ENCODE measurements at regions not wholly inside any gene's neighbourhood (a gene's known extent, or its start where the extent isn't known, plus 50 kb on each side); places are given as distances from the start of the nearest gene placed in this dataset.

DNA sequence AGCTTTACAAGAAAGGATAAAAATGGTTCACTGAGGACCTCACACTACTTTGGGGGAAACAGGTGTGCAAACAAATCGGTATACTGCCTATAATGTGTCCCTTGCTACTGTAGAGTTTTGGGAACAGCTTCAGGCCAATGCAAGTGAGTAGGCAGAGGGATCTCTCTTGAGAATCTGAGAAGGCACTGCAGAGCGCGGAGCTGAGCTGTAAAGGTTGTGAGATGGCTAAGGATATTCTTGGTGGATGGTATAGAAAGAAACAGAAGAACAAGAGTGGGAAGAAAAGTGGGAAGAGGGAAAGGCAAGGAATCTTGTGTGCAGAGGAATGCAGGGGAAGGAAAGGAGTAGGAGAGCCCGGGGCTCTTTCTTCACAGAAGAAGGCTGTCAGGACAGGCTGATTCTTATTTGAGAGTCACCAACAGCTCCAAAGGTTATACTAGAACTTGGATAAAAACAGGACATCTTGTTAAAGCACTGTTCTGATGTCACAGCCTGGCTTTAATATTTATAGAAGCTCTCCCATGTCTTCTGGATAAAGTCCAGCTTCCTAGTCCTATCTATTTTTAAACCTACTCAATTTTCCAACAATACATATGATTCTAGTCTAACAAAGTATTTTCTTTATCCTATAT is 985.6 kb upstream of the HS3ST1 start:
- intact Hi-C loops (cut with micrococcal nuclease): no loop called here
- no peaks in the 10 kb centered on the region for H3K4me1 ChIP-seq (ENCODE audit: control insufficient read depth in 2 of 2, insufficient read depth in 2 of 2, low read length in 2 of 2)
- ChIA-PET CTCF (no interaction called here), POLR2A (no interaction called here)
- DNase-seq (no peak), ATAC-seq (no peak)
- no peaks in the 10 kb centered on the region for H3K36me3 ChIP-seq (ENCODE audit: control insufficient read depth in 2 of 3, insufficient read depth in 3 of 3, low read length in 3 of 3)
- Mint-ChIP-seq H3K27ac (no peak overlapping the region), H3K4me3 (no peak overlapping the region), H3K36me3 (no peaks in the 10 kb centered on the region), H3K4me1 (no peaks in the 10 kb centered on the region), H3K9me3 (peaks cover 0 to 16% (median 5%) of the 10 kb centered on the region in 11 donors), H3K27me3 (no peaks in the 10 kb centered on the region)
- no peaks in the 10 kb centered on the region for H3K27me3 ChIP-seq (ENCODE audit: control insufficient read depth in 2 of 2, insufficient read depth in 2 of 2, low read length in 2 of 2)
- H3K4me3 ChIP-seq (ENCODE audit: low read length): no peak overlapping the region
- no peak overlapping the region for H3K27ac ChIP-seq (ENCODE audit: low read depth, low read length)
- H3K9me3 ChIP-seq (ENCODE audit: control insufficient read depth in 2 of 3, low read length in 3 of 3): no peaks in the 10 kb centered on the region

DNA sequence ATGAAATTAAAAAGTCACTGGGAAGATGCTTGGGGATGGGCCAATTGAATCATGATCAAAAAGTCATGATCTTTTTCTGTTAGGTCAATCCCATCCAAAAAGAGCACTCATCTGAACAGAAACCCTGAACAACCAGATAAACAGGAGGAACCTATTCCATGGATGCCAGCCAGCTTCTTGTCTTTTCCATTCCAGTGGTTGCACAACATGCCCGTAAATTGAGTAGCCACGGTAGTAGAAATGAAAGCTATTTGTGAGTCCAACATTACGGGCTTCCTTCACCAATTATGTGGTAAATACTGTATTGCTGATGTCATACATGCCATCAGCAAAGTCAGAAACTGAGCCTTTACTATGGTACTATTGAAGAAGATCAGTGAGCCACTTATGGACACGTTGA is 982.4 kb upstream of the HS3ST1 start:
- peaks cover 0 to 18% (median 7%) of the 10 kb centered on the region in 11 donors for H3K9me3 Mint-ChIP-seq
- intact Hi-C loops (cut with micrococcal nuclease): no loop called here
- H3K36me3 ChIP-seq (ENCODE audit: control insufficient read depth in 2 of 3, insufficient read depth in 3 of 3, low read length in 3 of 3): no peaks in the 10 kb centered on the region
- CTCF ChIA-PET: no interaction called here
- H3K9me3 ChIP-seq (ENCODE audit: control insufficient read depth in 2 of 3, low read length in 3 of 3): no peaks in the 10 kb centered on the region
- no peak overlapping the region for H3K4me3 ChIP-seq (ENCODE audit: low read length)
- no peak overlapping the region for H3K27ac ChIP-seq (ENCODE audit: low read depth, low read length)
- DNase-seq (no peak), ATAC-seq (no peak)
- no peaks in the 10 kb centered on the region for H3K36me3 Mint-ChIP-seq
- no peaks in the 10 kb centered on the region for H3K27me3 ChIP-seq (ENCODE audit: control insufficient read depth in 2 of 2, insufficient read depth in 2 of 2, low read length in 2 of 2)
- POLR2A ChIA-PET: no interaction called here
- H3K27me3 Mint-ChIP-seq: no peaks in the 10 kb centered on the region
- no peaks in the 10 kb centered on the region for H3K4me1 ChIP-seq (ENCODE audit: control insufficient read depth in 2 of 2, insufficient read depth in 2 of 2, low read length in 2 of 2)
- H3K27ac Mint-ChIP-seq: no peak overlapping the region
- H3K4me3 Mint-ChIP-seq: no peak overlapping the region
- no peaks in the 10 kb centered on the region for H3K4me1 Mint-ChIP-seq

DNA sequence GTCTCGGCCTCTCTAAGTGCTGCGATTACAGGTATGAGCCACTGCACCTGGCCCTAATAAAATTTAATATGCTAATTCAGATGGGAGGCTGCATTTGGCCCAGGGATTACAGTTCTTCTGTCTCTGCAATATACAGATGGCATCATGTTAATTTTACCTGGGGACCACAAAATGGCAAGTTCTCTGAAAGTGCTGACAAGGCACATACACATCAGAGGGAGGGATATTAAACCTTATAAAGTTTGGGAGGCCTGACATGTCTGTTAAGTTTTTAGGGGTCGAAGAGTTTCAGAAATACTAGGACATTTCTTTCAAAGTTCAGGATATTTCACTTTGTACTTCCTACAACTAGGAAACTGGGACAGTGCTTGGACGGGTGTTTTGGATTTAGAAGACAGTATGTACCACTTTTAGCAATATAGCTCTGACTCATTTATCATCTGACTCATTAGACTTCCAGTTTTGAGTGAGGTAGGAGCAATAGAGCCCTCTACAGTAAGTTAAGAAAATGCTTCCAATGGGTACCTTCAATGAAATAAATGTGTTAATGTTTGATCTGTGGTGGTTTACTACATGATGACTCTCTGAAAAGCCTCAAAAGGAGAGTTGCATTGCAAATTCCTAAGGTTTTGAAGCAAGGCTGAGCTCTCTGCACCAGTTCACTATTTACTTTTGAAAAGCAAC is 981.0 kb upstream of the HS3ST1 start:
- no peaks in the 10 kb centered on the region for H3K36me3 Mint-ChIP-seq
- H3K4me3 ChIP-seq (ENCODE audit: low read length): no peak overlapping the region
- H3K9me3 Mint-ChIP-seq: peaks cover 0 to 15% (median 6%) of the 10 kb centered on the region in 11 donors
- no peak overlapping the region for H3K4me3 Mint-ChIP-seq
- no peaks in the 10 kb centered on the region for H3K4me1 ChIP-seq (ENCODE audit: control insufficient read depth in 2 of 2, insufficient read depth in 2 of 2, low read length in 2 of 2)
- no peak overlapping the region for H3K27ac Mint-ChIP-seq
- no peaks in the 10 kb centered on the region for H3K36me3 ChIP-seq (ENCODE audit: control insufficient read depth in 2 of 3, insufficient read depth in 3 of 3, low read length in 3 of 3)
- no peaks in the 10 kb centered on the region for H3K4me1 Mint-ChIP-seq
- H3K9me3 ChIP-seq (ENCODE audit: control insufficient read depth in 2 of 3, low read length in 3 of 3): no peaks in the 10 kb centered on the region
- DNase-seq: no peak
- ChIA-PET CTCF (no interaction called here), POLR2A (no interaction called here)
- no peaks in the 10 kb centered on the region for H3K27me3 Mint-ChIP-seq
- no peaks in the 10 kb centered on the region for H3K27me3 ChIP-seq (ENCODE audit: control insufficient read depth in 2 of 2, insufficient read depth in 2 of 2, low read length in 2 of 2)
- no peak overlapping the region for H3K27ac ChIP-seq (ENCODE audit: low read depth, low read length)
- no peak for ATAC-seq
- intact Hi-C loops (cut with micrococcal nuclease): no loop called here

DNA sequence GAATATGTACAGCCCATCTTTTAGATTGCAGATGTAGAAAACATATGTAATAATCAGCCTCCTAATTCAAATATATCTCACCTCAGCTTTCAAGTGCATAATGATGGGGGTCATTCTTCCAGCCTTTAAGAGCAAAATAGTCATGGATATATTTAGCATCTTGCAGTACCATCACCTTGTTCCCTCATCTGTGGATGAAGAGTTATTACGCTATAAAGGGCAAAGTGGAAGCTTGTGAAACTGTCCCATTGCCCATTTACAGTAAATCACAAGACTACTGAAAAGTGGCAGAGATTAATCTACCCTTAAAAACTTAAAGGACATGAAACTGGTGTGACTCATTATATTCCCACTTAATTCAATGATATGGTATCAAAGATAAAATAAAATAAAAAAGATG is 979.7 kb upstream of the HS3ST1 start:
- ChIA-PET POLR2A (no interaction called here), CTCF (no interaction called here)
- Histone ChIP-seq H3K27ac (ENCODE audit: low read depth, low read length) (no peak overlapping the region), H3K27me3 (ENCODE audit: control insufficient read depth in 2 of 2, insufficient read depth in 2 of 2, low read length in 2 of 2) (no peaks in the 10 kb centered on the region), H3K4me3 (ENCODE audit: low read length) (no peak overlapping the region), H3K36me3 (ENCODE audit: control insufficient read depth in 2 of 3, insufficient read depth in 3 of 3, low read length in 3 of 3) (no peaks in the 10 kb centered on the region), H3K4me1 (ENCODE audit: control insufficient read depth in 2 of 2, insufficient read depth in 2 of 2, low read length in 2 of 2) (no peaks in the 10 kb centered on the region), H3K9me3 (ENCODE audit: control insufficient read depth in 2 of 3, low read length in 3 of 3) (no peaks in the 10 kb centered on the region)
- Mint-ChIP-seq H3K27ac (no peak overlapping the region), H3K9me3 (peaks cover 0 to 15% (median 6%) of the 10 kb centered on the region in 11 donors), H3K27me3 (no peaks in the 10 kb centered on the region), H3K4me1 (no peaks in the 10 kb centered on the region), H3K36me3 (no peaks in the 10 kb centered on the region), H3K4me3 (no peak overlapping the region)
- intact Hi-C loops (cut with micrococcal nuclease): no loop called here
- ATAC-seq: no peak
- no peak for DNase-seq

DNA sequence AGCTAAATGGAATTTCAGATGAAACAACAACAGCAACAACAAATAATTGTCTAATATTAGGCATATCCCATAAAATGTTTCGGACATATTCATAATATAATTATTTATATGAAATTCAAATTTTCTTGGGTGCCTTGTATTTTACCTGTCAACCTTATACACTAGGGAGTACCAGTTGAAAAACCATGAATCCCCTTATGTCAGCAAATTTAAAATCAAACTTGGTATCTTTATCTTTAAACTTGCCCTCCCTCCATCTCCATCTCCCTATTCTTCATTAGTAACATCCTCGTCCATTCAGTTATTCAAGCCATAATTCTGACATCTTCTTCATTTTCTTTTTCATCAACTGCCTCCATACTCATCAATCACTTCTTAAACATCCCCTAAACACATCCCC is 974.5 kb upstream of the HS3ST1 start:
- H3K27ac Mint-ChIP-seq: no peak overlapping the region
- no peaks in the 10 kb centered on the region for H3K36me3 Mint-ChIP-seq
- no peak overlapping the region for H3K4me3 ChIP-seq (ENCODE audit: low read length)
- no peaks in the 10 kb centered on the region for H3K4me1 Mint-ChIP-seq
- POLR2A ChIA-PET: no interaction called here
- intact Hi-C loops (cut with micrococcal nuclease): no loop called here
- DNase-seq (no peak), ATAC-seq (no peak)
- H3K4me1 ChIP-seq (ENCODE audit: control insufficient read depth in 2 of 2, insufficient read depth in 2 of 2, low read length in 2 of 2): no peaks in the 10 kb centered on the region
- H3K9me3 ChIP-seq (ENCODE audit: control insufficient read depth in 2 of 3, low read length in 3 of 3): no peaks in the 10 kb centered on the region
- CTCF ChIA-PET: no interaction called here
- peaks cover 0 to 18% (median 4%) of the 10 kb centered on the region in 11 donors for H3K9me3 Mint-ChIP-seq
- no peaks in the 10 kb centered on the region for H3K36me3 ChIP-seq (ENCODE audit: control insufficient read depth in 2 of 3, insufficient read depth in 3 of 3, low read length in 3 of 3)
- H3K27ac ChIP-seq (ENCODE audit: low read depth, low read length): no peak overlapping the region
- no peaks in the 10 kb centered on the region for H3K27me3 ChIP-seq (ENCODE audit: control insufficient read depth in 2 of 2, insufficient read depth in 2 of 2, low read length in 2 of 2)
- no peaks in the 10 kb centered on the region for H3K27me3 Mint-ChIP-seq
- H3K4me3 Mint-ChIP-seq: no peak overlapping the region

DNA sequence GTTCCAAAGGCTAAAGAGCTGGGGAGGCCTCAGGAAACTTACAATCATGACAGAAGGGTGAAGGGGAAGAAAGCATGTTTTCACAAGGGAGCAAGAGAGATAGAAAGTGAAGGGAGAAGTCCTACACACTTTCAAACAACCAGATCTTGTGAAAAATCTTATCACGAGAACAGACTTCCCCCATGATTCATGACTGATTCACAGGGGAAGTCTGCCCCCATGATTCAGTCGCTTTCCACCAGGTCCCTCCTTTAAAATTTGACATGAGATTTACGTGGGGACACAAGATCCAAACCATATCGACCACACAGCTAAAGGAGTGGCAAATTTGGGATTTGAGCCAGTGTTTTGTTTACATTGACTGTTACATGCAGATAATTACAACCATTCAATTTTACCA is 971.1 kb upstream of the HS3ST1 start:
- Mint-ChIP-seq H3K27ac (no peak overlapping the region), H3K4me3 (no peak overlapping the region), H3K9me3 (peaks cover 0 to 24% (median 5%) of the 10 kb centered on the region in 11 donors), H3K27me3 (no peaks in the 10 kb centered on the region), H3K36me3 (no peaks in the 10 kb centered on the region), H3K4me1 (no peaks in the 10 kb centered on the region)
- Histone ChIP-seq H3K4me3 (ENCODE audit: low read length) (no peak overlapping the region), H3K27ac (ENCODE audit: low read depth, low read length) (no peak overlapping the region), H3K27me3 (ENCODE audit: control insufficient read depth in 2 of 2, insufficient read depth in 2 of 2, low read length in 2 of 2) (no peaks in the 10 kb centered on the region), H3K9me3 (ENCODE audit: control insufficient read depth in 2 of 3, low read length in 3 of 3) (no peaks in the 10 kb centered on the region), H3K4me1 (ENCODE audit: control insufficient read depth in 2 of 2, insufficient read depth in 2 of 2, low read length in 2 of 2) (no peaks in the 10 kb centered on the region), H3K36me3 (ENCODE audit: control insufficient read depth in 2 of 3, insufficient read depth in 3 of 3, low read length in 3 of 3) (no peaks in the 10 kb centered on the region)
- CTCF ChIA-PET: no interaction called here
- intact Hi-C loops (cut with micrococcal nuclease): no loop called here
- POLR2A ChIA-PET: no interaction called here
- ATAC-seq (no peak), DNase-seq (no peak)

DNA sequence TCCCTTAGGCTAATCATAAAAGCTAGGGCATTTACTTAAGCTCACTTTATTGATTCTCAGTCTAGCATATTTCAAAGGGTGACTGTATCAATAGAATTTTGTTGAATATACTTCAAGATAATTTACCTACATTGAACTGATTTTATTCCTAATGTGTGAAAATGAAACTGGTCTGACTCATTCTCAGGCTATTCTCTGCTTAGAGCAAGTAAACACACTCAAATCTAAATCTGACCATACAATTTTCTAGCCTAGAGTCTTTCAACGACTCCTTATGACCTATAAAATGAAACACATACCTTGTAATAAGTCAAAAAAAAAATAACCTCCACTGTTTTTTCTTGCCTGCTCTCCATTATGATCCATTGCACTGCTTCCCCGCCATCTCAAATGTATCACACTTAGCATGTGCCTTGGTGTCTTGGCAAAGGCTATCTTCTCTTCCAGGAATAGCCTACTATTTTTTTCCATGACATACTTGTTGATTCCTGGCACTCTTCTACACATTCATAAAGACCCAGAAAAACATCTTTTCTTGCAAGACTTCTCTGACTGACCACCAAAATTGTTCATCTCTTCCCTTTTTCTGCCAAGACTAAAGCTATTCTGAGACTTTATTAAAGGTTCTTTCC is 965.1 kb upstream of the HS3ST1 start:
- H3K4me1 Mint-ChIP-seq: no peaks in the 10 kb centered on the region
- intact Hi-C loops (cut with micrococcal nuclease): no loop called here
- no peaks in the 10 kb centered on the region for H3K36me3 Mint-ChIP-seq
- H3K27ac Mint-ChIP-seq: no peak overlapping the region
- no peaks in the 10 kb centered on the region for H3K27me3 Mint-ChIP-seq
- Histone ChIP-seq H3K36me3 (ENCODE audit: control insufficient read depth in 2 of 3, insufficient read depth in 3 of 3, low read length in 3 of 3) (no peaks in the 10 kb centered on the region), H3K27ac (ENCODE audit: low read depth, low read length) (no peak overlapping the region), H3K9me3 (ENCODE audit: control insufficient read depth in 2 of 3, low read length in 3 of 3) (no peaks in the 10 kb centered on the region), H3K27me3 (ENCODE audit: control insufficient read depth in 2 of 2, insufficient read depth in 2 of 2, low read length in 2 of 2) (no peaks in the 10 kb centered on the region), H3K4me1 (ENCODE audit: control insufficient read depth in 2 of 2, insufficient read depth in 2 of 2, low read length in 2 of 2) (no peaks in the 10 kb centered on the region), H3K4me3 (ENCODE audit: low read length) (no peak overlapping the region)
- ATAC-seq (no peak), DNase-seq (no peak)
- peaks cover 0 to 14% (median 4%) of the 10 kb centered on the region in 11 donors for H3K9me3 Mint-ChIP-seq
- POLR2A ChIA-PET: no interaction called here
- H3K4me3 Mint-ChIP-seq: no peak overlapping the region
- CTCF ChIA-PET: no interaction called here

Data from naive thymus-derived CD4-positive, alpha-beta T cell (primary cell).